Heart right ventricle (tissue), 16 donors: ENCODE measurements at regions not wholly inside any gene's neighbourhood (a gene's known extent, or its start where the extent isn't known, plus 50 kb on each side); places are given as distances from the start of the nearest gene placed in this dataset.

ENCODE experiments used
- ATAC-seq, 8 donors: fragments of 200-7000 bp; cut with Tn5 transposase; one replicate each; pipeline ENCODE4 v1.9.1; 2020; ENCODE audit warnings: mild to moderate bottlenecking in 8 of 8, moderate library complexity in 8 of 8, moderate number of reproducible peaks in 1 of 8
- DNase-seq, 2 donors: peaks; one replicate each; pipeline ENCODE4 v3.0.0-alpha.2; 2020
- H3K27ac ChIP-seq, 10 donors: fragments of 200-600 bp; sonication (generic) in 2 of 10; one replicate each; pipeline versions ENCODE4 v1.5.0 to v1.8.0; 2020 to 2022; ENCODE audit warnings: mild to moderate bottlenecking in 3 of 10
- H3K27me3 ChIP-seq, 7 donors: fragments of 200-600 bp; one replicate each; pipeline ENCODE4 v1.8.0; 2021 to 2022; ENCODE audit warnings: mild to moderate bottlenecking in 2 of 7
- H3K36me3 ChIP-seq, 9 donors: fragments of 200-600 bp; sonication (generic) in 1 of 9; one replicate each; pipeline versions ENCODE4 v1.5.0 to v1.8.0; 2020 to 2022; ENCODE audit warnings: mild to moderate bottlenecking in 2 of 9
- H3K4me1 ChIP-seq, 9 donors: fragments of 200-600 bp; sonication (generic) in 1 of 9; one replicate each; pipeline versions ENCODE4 v1.5.0 to v1.8.0; 2020 to 2022; ENCODE audit warnings: mild to moderate bottlenecking in 4 of 9
- H3K4me3 ChIP-seq, 10 donors: fragments of 200-600 bp; sonication (generic) in 2 of 10; one replicate each; pipeline versions ENCODE4 v1.5.0 to v1.8.0; 2020 to 2022; ENCODE audit warnings: mild to moderate bottlenecking in 7 of 10, moderate library complexity in 2 of 10
- H3K9me3 ChIP-seq, 11 donors: fragments of 200-600 bp in 10 of 11; sonication (generic) in 2 of 11; one replicate each; pipeline versions ENCODE4 v1.5.0 to v1.8.0; 2013 to 2022; ENCODE audit warnings: mild to moderate bottlenecking in 2 of 11, control low read depth in 1 of 11, moderate library complexity in 1 of 11
- WGBS, 2 donors: extraction: QIAGEN DNeasy Blood & Tissue Kit; methylation state at CpG; one replicate each; pipeline ENCODE4 v1.1.7; 2013; ENCODE audit warnings: inconsistent platforms in 1 of 2; 5-methylcytosine and 5-hydroxymethylcytosine counted together
- intact Hi-C, 10 donors: fragments of 100-400 bp; cut with DNase I; formaldehyde crosslinking; loops; one replicate each; pipeline versions ENCODE4 v1.11.1 to v1.14.2; 2022
- TF ChIP-seq, protein P1 (sequence below), 9 donors: fragments of 200-600 bp; sonication (generic) in 2 of 9; IDR thresholded peaks; one replicate each; pipeline versions ENCODE4 v1.5.0 to v1.8.0; 2021 to 2022; ENCODE audit warnings: antibody characterized with exemption in 9 of 9, mild to moderate bottlenecking in 5 of 9, moderate library complexity in 1 of 9
- donor health status: Arrhythmogenic right ventricular cardiomyopathy.
- donor health status: ischemic (EF 13 %, LVEDD 7.1; RV severe dilation, severe dysfunction).
- donor health status: healthy with polysubstance abuse.
- donor health status: DM: no; HTN: yes; CAD: no.
- donor health status: DM: no; HTN: no; CAD: no.
- donor health status: ischemic (EF 25% LVEDD 6.9; RV normal size, moderate dysfunction).
- donor health status: ischemic (EF 25% LVEDD 5.7; RV mildly dilated, moderate dysfunction).
- donor health status: healthy.
- donor health status: DM: yes; HTN: yes; CAD: no.
- donor health status: Ischemic cardiomyopathy.
- donor health status: ischemic (EF 35%, LVEDD 5.7; RV mildly dilated, moderate dysfunction).
- donor health status: nonischemic (EF 11% LVEDD 7.7; RV severe dilation, severe dysfunction).
- donor health status: DM: yes; HTN: yes; CAD: no.
- donor health status: PGD.
- donor health status: ischemic (EF 29% LVEDD 5.4; RV normal size, mild dysfunction).
- donor health status: nonischemic (EF 23%, LVEDD 6.1; RV moderate dilation, normal function).

DNA sequence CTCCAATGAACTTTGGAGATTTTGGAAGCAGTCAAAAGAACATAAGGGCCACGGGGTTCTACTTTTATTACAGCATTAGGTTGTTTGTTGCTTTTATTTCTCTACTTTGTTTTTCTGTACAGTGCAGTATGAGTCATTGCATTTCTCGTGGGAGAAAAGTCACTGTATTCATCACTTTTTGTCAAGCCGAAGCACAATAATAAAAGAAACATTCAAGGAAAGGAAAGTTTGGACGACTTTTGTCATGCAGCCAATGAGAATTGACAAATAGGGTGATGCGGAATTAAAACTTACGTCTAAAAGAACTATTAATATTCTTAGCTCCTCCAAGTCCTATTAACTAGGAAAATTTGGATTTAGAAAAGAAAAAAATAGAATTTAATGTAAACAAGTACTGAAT, 209.9 kb downstream of the TMEM182 start:
- Histone ChIP-seq H3K4me1 (peaks cover 0 to 5% (median 0%) of the 10 kb centered on the region in 9 donors), H3K36me3 (no peaks in the 10 kb centered on the region), H3K27ac (no peak overlapping the region), H3K27me3 (no peaks in the 10 kb centered on the region), H3K4me3 (no peak overlapping the region), H3K9me3 (no peaks in the 10 kb centered on the region)
- WGBS, 2 donors = 72 to 81% methylated on average over 6 of the region's 6 CpGs
- intact Hi-C loops = no loop called here
- DNase-seq (no peak), ATAC-seq (no peak)
- TF ChIP-seq, protein P1, sequence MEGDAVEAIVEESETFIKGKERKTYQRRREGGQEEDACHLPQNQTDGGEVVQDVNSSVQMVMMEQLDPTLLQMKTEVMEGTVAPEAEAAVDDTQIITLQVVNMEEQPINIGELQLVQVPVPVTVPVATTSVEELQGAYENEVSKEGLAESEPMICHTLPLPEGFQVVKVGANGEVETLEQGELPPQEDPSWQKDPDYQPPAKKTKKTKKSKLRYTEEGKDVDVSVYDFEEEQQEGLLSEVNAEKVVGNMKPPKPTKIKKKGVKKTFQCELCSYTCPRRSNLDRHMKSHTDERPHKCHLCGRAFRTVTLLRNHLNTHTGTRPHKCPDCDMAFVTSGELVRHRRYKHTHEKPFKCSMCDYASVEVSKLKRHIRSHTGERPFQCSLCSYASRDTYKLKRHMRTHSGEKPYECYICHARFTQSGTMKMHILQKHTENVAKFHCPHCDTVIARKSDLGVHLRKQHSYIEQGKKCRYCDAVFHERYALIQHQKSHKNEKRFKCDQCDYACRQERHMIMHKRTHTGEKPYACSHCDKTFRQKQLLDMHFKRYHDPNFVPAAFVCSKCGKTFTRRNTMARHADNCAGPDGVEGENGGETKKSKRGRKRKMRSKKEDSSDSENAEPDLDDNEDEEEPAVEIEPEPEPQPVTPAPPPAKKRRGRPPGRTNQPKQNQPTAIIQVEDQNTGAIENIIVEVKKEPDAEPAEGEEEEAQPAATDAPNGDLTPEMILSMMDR (IDR thresholded peaks at IDR 0.05) = no peak

DNA sequence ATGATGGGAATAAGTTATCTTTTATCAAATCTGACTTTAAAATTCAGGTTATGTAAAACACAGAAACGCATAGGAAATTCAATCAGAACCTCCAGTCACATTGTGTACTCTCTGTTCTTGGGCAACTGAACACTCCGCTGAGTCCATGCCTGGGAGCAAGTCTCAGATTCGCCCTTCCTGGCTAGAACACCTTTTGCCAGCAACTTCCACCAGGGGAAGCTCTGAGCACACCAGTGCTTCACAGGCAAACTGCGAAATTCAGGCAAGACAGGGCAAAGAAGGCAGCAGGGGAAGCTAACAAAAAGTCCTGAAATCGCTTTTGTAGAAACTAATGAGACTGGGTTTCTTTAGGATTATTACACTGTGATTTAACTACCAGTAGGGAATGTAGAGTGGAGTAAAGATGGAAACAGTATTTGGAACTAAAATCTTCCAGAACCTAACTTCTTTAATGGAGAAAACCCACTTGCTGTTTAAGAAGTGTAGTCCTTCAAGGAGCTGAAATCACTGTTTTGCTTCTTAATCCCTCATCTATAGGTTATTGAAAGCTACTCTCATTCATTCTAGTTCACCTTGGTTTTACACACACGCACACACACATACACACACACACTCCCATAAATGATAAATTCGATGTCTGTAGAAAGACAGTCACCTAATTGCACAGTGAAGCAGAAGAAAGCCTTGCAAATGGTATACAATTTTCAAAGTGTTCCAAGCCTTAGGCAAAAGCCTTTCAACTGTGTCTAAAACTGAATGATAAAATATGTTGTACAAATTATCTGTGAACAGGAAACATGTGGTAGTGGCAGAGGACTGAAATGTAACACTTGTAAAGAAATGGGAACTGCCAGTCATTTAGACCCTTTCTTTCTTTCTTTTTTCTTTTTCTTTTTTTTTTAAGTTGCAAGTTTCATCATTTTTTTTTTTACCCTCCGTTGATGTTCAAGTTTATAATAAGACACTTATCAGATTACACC, 214.5 kb downstream of the TMEM182 start:
- Histone ChIP-seq H3K36me3 (no peaks in the 10 kb centered on the region), H3K27me3 (no peaks in the 10 kb centered on the region), H3K4me1 (peaks cover 0 to 7% (median 0%) of the 10 kb centered on the region in 9 donors), H3K9me3 (no peaks in the 10 kb centered on the region), H3K27ac (no peak overlapping the region), H3K4me3 (no peak overlapping the region)
- ATAC-seq (peak in 4 of 8 donors; percentile 48 to 78 (median 64)), DNase-seq (peak in 1 of 2 donors; percentile 11)
- TF ChIP-seq, protein P1 (IDR thresholded peaks at IDR 0.05) = peak in 7 of 9 donors; percentile 30 to 60 (median 46)
- WGBS, 2 donors = 32% methylated on average over 8 of the region's 8 CpGs
- intact Hi-C loops = no loop called here

DNA sequence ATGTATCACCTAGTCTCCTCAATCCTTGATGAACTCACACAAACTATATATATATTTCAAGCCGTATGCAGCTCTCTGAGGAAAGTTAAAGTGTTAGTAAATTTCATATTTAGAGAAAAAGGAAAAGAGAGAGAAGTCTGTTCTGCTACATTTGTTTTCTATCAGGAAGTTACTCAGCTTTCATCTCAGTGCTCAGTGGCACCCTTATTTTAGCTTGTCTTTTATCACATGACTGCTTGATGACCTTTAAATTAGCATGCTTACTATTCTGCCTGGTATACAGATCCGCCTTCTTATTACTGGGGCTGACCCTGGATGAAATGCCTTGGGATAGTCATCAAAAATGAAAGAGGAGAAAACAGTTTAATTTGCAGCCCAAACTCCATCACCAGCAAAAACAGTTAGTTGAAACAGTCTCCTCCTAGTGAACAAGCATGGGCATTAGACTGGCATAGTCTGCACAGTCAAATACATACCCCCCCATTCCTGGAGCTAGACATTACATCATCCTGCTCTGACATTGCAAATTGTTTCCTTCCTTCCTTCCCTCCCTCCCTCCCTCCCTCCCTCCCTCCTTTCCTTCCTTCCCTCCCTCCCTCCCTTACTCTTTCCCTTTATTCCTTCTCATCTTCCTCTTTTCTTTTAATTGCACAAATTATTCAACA, 215.7 kb downstream of the TMEM182 start:
- TF ChIP-seq, protein P1 (IDR thresholded peaks at IDR 0.05) = no peak
- 47 to 49% methylated on average over 2 of the region's 2 CpGs for WGBS, 2 donors
- Histone ChIP-seq H3K4me3 (no peak overlapping the region), H3K27ac (no peak overlapping the region), H3K9me3 (no peaks in the 10 kb centered on the region), H3K4me1 (peaks cover 0 to 7% (median 0%) of the 10 kb centered on the region in 9 donors), H3K36me3 (no peaks in the 10 kb centered on the region), H3K27me3 (no peaks in the 10 kb centered on the region)
- ATAC-seq (peak in 1 of 8 donors; percentile 44), DNase-seq (no peak)
- intact Hi-C loops = no loop called here

DNA sequence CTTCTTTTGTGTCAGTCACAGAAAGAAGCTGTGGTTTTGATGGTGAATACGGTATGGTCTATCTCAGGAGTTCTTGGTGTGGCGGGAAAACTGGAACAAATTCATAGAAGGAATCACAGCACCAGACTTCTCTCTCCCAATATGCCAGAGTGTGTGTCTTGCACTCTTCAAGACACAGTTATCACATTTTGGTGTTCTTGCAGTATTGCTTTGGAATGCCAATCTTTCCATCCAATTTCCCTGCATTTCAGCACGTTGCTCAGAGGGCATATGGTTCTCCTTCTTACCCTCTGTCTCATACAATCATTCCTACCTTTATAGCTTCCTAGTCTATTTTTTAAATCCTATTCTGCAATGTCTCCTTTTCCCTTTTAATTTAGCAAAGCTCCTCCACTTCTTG, 216.3 kb downstream of the TMEM182 start:
- intact Hi-C loops = no loop called here
- Histone ChIP-seq H3K4me1 (peaks cover 0 to 7% (median 0%) of the 10 kb centered on the region in 9 donors), H3K27me3 (no peaks in the 10 kb centered on the region), H3K9me3 (no peaks in the 10 kb centered on the region), H3K4me3 (no peak overlapping the region), H3K36me3 (no peaks in the 10 kb centered on the region), H3K27ac (no peak overlapping the region)
- TF ChIP-seq, protein P1 (IDR thresholded peaks at IDR 0.05) = no peak
- WGBS, 2 donors = 79 to 89% methylated on average over 3 of the region's 3 CpGs
- DNase-seq = no peak
- ATAC-seq = no peak
